Activated T-helper 17 cell treated with anti-CD3 and anti-CD28 coated beads, Interleukin-2, amount 50 U/mL, for 72 hours (primary cell): ENCODE measurements at regions not wholly inside any gene's neighbourhood (a gene's known extent, or its start where the extent isn't known, plus 50 kb on each side); places are given as distances from the start of the nearest gene placed in this dataset.
"Not testable (repeated sequence)": the region's sequence is repeated elsewhere in the genome, so short reads cannot be mapped to it uniquely, and the experiment has no call there.

ENCODE experiments used
- ATAC-seq: fragments of 150-1000 bp; cut with Tn5 transposase; replicated peaks from 2 replicates; pipeline ENCODE4 v1.10.0; 2021; ENCODE audit warnings: mild to moderate bottlenecking, moderate library complexity
- H3K27ac Mint-ChIP-seq: one replicate; pipeline ENCODE4 v1.8.0; 2022; ENCODE audit warnings: mixed read lengths
- H3K27me3 Mint-ChIP-seq: one replicate; pipeline ENCODE4 v1.8.0; 2022; ENCODE audit warnings: mixed read lengths
- H3K36me3 Mint-ChIP-seq: one replicate; pipeline ENCODE4 v1.8.0; 2022; ENCODE audit warnings: low read depth, mild to moderate bottlenecking, mixed read lengths
- H3K4me1 Mint-ChIP-seq: one replicate; pipeline ENCODE4 v1.8.0; 2022; ENCODE audit warnings: mixed read lengths
- H3K4me3 Mint-ChIP-seq: one replicate; pipeline ENCODE4 v1.8.0; 2022; ENCODE audit warnings: mild to moderate bottlenecking, mixed read lengths
- H3K9me3 Mint-ChIP-seq: one replicate; pipeline ENCODE4 v1.8.0; 2022; ENCODE audit warnings: mixed read lengths

DNA sequence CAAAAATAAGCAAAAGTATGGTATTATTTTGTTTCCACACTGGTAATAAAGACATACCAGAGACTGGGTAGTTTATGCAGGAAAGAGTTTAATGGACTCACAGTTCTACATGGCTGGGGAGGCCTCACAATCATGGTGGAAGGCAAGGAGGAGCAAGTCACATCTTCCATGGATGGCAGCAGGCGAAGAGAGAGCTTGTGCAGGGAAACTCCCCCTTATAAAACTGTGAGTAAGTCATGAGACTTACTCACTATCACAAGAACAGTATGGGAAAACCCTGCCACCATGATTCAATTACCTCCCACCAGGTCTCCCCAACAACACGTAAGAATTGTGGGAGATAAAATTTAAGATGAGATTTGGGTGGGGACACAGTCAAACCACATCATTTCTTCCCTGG, 1283.2 kb upstream of the TMEM132C start:
- not testable (repeated sequence) for H3K36me3 Mint-ChIP-seq, H3K9me3 Mint-ChIP-seq, H3K27me3 Mint-ChIP-seq, H3K27ac Mint-ChIP-seq, H3K4me3 Mint-ChIP-seq, H3K4me1 Mint-ChIP-seq
- peak; percentile 59 for ATAC-seq

DNA sequence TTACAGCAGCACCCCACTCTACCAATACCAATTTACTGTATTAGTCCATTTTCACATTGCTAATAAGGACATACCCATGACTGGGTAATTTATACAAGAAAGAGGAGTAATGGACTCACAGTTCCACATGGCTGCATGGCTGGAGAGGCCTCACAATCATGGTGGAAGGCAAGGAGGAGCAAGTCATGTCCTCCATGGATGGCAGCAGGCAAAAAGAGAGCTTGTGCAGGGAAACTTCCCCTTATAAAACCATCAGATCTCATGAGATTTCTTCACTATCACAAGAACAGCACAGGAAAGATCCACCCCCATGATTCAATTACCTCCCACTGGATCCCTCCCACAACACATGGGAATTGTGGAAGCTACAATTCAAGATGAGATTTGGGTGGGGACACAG, 1281.3 kb upstream of the TMEM132C start:
- not testable (repeated sequence) for H3K4me1 Mint-ChIP-seq

DNA sequence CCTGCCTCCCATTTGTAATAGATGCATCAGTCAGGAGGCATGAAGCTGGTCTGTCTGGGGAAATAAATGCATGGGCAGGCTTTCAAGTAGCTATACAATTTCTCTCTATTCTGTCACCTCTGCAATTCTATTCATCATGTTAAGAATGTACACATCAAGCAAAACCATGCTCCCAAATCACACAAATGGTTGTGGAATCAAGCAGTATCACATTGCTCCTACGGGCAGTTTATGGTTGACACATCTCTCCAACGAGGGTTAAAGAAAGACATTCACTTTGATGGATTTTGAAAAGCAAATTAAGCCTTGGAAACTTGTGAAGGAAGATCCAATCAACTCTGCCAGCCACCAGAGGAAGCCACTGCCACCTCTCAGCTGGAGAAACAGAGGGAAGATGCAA, 1277.4 kb upstream of the TMEM132C start:
- Mint-ChIP-seq H3K4me1 (no peaks in the 10 kb centered on the region), H3K27ac (no peak overlapping the region), H3K9me3 (no peaks in the 10 kb centered on the region), H3K36me3 (no peaks in the 10 kb centered on the region), H3K4me3 (no peak overlapping the region), H3K27me3 (peaks cover 3% of the 10 kb centered on the region)
- no peak for ATAC-seq

More for the DNA sequence above, 1281.3 kb upstream of the TMEM132C start:
- not testable (repeated sequence) for H3K27me3 Mint-ChIP-seq, ATAC-seq, H3K4me3 Mint-ChIP-seq, H3K36me3 Mint-ChIP-seq, H3K9me3 Mint-ChIP-seq, H3K27ac Mint-ChIP-seq

DNA sequence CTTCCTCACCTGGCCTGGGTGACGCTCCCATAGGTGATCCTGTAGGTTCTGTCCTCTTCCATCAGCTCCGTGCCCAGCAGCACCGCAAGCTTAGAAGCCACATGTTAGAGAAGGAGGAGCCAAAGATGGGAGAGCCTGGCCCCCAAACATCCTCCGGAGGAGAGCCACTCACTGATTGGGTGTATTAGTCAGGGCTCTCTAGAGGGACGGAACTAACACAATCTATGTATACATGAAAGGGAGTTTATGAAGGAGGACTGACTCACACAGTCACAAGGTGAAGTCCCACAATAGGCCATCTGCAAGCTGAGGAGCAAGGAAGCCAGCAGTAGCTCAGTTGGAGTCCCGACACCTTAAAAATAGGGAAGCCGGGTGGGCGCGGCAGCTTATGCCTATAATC, 1273.1 kb upstream of the TMEM132C start:
- no peak for ATAC-seq

DNA sequence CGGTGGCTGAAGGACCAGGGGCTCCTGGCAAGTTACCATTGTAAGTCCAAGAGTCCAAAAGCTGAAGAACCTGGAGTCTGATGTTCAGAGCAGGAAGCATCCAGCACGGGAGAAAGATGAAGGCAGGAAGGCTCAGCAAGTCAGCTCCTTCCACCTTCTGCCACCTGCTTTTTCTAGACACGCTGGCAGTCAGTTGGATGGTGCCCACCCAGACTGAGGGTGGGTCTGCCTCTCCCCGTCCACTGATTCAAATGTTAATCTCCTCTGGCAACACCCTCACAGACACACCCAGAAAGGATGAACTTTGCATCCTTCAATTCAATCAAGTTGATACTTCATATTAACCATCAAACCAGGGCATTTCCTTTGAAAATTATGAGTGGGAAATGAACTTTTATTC, 1272.4 kb upstream of the TMEM132C start:
- H3K4me1 Mint-ChIP-seq: no peaks in the 10 kb centered on the region
- no peaks in the 10 kb centered on the region for H3K36me3 Mint-ChIP-seq
- no peaks in the 10 kb centered on the region for H3K9me3 Mint-ChIP-seq
- H3K27me3 Mint-ChIP-seq: peaks cover 6% of the 10 kb centered on the region
- no peak for ATAC-seq
- no peak overlapping the region for H3K4me3 Mint-ChIP-seq
- no peak overlapping the region for H3K27ac Mint-ChIP-seq

More for the DNA sequence above, 1273.1 kb upstream of the TMEM132C start:
- no peaks in the 10 kb centered on the region for H3K9me3 Mint-ChIP-seq
- no peaks in the 10 kb centered on the region for H3K4me1 Mint-ChIP-seq
- no peak overlapping the region for H3K4me3 Mint-ChIP-seq
- H3K36me3 Mint-ChIP-seq: no peaks in the 10 kb centered on the region
- H3K27ac Mint-ChIP-seq: no peak overlapping the region
- H3K27me3 Mint-ChIP-seq: peaks cover 3% of the 10 kb centered on the region

DNA sequence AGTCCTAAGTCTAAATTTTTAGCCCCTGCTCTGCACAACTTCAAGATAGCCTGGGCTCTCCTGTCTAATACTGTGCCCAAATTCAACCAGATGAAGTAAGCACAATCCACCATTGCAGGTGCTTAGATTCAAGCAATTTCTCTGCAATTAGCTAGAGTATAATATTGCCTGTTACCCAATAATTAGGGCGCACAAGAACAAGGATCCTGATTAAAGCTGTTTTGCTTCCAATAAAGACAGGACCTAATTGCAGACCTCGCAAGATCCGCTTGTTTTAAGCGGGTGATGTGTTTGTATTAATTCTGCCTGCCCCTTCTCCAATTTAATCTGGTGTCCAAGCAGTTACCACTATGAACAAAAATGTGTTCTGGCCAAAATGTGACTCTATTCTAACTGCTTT, 1268.9 kb upstream of the TMEM132C start:
- H3K27me3 Mint-ChIP-seq: peaks cover 4% of the 10 kb centered on the region
- no peaks in the 10 kb centered on the region for H3K9me3 Mint-ChIP-seq
- H3K4me3 Mint-ChIP-seq: no peak overlapping the region
- H3K36me3 Mint-ChIP-seq: no peaks in the 10 kb centered on the region
- no peak for ATAC-seq
- no peaks in the 10 kb centered on the region for H3K4me1 Mint-ChIP-seq
- H3K27ac Mint-ChIP-seq: no peak overlapping the region

DNA sequence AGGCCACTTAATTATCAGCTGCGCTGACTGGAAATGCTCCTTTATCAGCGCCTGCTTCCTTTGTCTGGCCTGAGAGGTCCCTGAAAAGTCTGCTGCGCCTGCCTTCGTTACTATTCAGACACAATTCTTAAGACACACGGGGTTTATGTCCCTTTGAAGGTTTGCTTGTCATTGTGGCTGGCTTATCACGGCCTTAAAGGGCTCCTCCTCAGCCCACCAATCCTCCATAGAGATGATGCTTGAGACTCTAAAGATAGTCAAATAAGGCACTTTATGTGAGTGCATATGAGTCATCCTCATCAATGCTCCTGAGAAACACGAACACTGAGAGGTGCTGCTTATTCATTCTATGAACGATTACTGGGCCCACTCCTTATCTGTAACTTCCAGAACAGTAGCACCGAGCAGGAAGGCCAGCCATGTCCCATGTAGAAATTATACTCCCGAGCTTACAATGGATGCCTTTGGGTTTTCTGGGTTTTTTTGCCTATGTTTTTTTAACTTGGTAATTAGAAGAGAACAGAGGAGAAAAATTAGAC, 1268.2 kb upstream of the TMEM132C start:
- Mint-ChIP-seq H3K27ac (no peak overlapping the region), H3K27me3 (peaks cover 4% of the 10 kb centered on the region), H3K36me3 (no peaks in the 10 kb centered on the region), H3K4me1 (no peaks in the 10 kb centered on the region), H3K9me3 (no peaks in the 10 kb centered on the region), H3K4me3 (no peak overlapping the region)
- peak; percentile 81 for ATAC-seq

DNA sequence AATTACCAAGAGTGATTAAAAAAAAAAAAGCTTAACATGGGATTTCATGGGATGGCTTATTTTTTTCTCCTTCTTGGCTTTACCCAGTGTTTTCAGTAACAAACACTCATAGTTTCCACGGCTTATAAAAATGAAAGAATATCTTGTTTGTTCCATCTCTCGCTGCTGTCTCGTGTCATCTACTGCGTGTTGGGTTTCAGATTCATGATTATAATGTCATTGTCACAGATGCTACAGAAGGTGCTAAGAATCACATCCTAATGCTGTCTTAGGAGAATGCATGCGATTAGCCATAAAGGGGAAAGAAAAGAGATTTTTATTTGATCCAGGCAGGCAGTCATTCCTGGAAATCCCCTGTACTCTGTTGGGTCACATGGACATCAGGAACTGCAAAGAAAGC, 1267.6 kb upstream of the TMEM132C start:
- Mint-ChIP-seq H3K4me3 (no peak overlapping the region), H3K36me3 (no peaks in the 10 kb centered on the region), H3K27me3 (peaks cover 4% of the 10 kb centered on the region), H3K27ac (no peak overlapping the region), H3K9me3 (no peaks in the 10 kb centered on the region), H3K4me1 (no peaks in the 10 kb centered on the region)
- peak; percentile 47 for ATAC-seq

DNA sequence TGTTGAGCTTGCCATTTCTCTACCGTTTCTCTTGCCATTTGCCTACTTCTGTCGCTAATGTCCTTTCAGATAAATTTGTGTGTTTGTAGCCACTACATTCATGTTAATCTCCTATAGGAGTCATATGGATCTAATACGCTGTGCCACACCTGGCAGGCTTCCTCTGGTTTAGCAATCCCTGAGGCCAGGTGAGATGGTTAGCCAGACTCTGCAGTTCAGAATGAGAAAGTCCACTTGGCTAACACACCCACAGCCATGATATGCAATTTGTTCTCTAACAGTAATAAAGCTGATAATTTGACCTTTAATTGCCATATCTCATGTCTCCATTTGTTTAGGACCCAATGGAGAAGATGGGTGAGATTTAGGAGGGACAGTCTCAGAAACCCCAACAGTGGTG, 1261.6 kb upstream of the TMEM132C start:
- no peak for ATAC-seq
- H3K4me3 Mint-ChIP-seq: no peak overlapping the region

DNA sequence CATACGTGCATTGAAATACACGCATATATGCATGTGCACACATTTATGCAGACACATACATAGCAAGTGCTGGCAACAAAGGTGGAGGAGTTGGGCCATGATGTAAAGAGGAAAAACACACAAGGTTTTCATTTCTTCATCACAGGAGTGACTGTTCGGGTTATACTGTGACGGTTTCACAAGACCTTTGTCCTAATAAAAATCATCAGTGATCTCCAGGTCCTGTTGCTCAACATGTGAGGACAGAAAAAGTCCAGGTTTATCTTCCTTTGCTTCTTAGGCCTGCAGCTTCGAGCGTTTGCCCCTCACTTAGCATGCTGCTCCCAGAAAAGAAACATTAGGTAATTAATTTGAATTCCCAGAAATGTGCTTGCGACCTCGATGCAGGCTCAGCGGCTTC, 1260.0 kb upstream of the TMEM132C start:
- H3K36me3 Mint-ChIP-seq: no peaks in the 10 kb centered on the region
- no peaks in the 10 kb centered on the region for H3K4me1 Mint-ChIP-seq
- no peaks in the 10 kb centered on the region for H3K9me3 Mint-ChIP-seq
- H3K27ac Mint-ChIP-seq: no peak overlapping the region
- peaks cover 12% of the 10 kb centered on the region for H3K27me3 Mint-ChIP-seq
- ATAC-seq: no peak
- no peak overlapping the region for H3K4me3 Mint-ChIP-seq

More for the DNA sequence above, 1261.6 kb upstream of the TMEM132C start:
- no peak overlapping the region for H3K27ac Mint-ChIP-seq
- H3K27me3 Mint-ChIP-seq: peaks cover 6% of the 10 kb centered on the region
- no peaks in the 10 kb centered on the region for H3K9me3 Mint-ChIP-seq
- no peaks in the 10 kb centered on the region for H3K4me1 Mint-ChIP-seq
- H3K36me3 Mint-ChIP-seq: no peaks in the 10 kb centered on the region

DNA sequence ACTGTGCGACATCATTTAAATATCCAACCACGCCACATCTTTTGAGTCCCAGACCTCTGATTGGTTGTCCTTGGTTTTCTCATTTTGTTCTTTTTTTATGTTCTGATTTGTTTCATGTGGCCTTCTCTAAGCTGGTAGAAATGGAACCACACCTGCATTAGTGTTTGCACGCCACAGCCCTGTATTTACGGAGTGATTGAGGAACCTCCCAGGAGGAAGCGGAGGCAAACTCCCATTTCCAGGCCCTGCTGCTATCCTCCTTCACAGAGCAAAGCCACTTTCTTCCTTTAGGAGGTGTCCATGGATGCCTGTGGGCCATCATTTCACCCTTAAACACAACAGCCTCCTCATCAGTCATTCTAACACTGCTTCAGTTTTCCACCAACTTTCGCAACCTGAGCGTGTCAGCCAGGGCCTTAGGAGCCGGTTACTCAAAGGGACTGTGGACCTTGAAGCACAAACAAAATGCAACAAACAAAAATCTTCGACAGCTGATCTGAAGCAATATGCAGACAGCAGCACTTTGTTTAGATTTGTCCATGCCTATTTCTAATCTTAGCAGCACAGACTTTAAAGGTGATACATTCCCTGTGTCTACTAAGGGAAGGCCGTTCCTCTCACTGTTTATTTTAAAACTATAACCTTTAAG, 1258.1 kb upstream of the TMEM132C start:
- Mint-ChIP-seq H3K27me3 (peaks cover 21% of the 10 kb centered on the region), H3K4me3 (no peak overlapping the region), H3K36me3 (no peaks in the 10 kb centered on the region), H3K9me3 (no peaks in the 10 kb centered on the region), H3K27ac (no peak overlapping the region), H3K4me1 (no peaks in the 10 kb centered on the region)
- ATAC-seq: no peak

DNA sequence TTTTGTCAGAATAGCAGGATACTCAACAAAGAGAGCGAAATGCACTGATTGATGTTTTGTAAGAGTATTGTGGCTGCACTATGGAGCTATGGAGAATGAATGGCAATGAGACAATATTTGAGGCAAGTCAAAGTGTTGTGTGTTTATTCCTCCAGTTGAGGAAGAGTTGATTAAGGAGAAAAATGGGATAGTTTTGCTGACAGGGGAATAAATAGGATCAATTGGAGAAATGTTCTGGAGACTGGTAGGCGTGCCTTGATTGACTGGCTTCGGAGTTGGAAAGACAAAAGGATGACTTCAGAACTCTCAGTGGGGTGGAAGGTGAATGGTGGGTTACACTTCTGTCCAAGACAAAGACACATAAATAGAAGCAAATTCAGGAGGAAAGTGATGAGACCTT, 1254.9 kb upstream of the TMEM132C start:
- Mint-ChIP-seq H3K9me3 (no peaks in the 10 kb centered on the region), H3K4me3 (no peak overlapping the region), H3K27me3 (peaks cover 15% of the 10 kb centered on the region), H3K4me1 (no peaks in the 10 kb centered on the region), H3K36me3 (no peaks in the 10 kb centered on the region), H3K27ac (no peak overlapping the region)
- ATAC-seq: no peak

DNA sequence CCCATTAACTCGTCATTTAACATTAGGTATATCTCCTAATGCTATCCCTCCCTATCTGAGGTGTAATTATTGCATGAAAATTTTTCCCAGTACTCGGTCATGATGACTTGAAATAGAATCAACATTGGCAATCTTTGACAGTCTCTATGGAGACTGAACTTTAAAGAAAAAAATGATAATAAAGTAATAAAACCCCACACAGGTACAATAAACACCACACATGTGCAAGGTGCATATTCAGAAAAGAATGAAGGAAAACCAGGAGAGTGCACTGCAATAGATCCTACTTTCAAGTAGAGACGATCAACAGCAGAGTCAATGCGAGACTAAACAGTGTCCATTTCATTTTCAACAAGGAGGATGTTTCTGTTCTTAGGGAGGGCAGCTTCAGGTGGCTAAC, 1253.8 kb upstream of the TMEM132C start:
- no peak overlapping the region for H3K27ac Mint-ChIP-seq
- no peaks in the 10 kb centered on the region for H3K4me1 Mint-ChIP-seq
- H3K27me3 Mint-ChIP-seq: peaks cover 15% of the 10 kb centered on the region
- H3K4me3 Mint-ChIP-seq: no peak overlapping the region
- H3K9me3 Mint-ChIP-seq: no peaks in the 10 kb centered on the region
- no peaks in the 10 kb centered on the region for H3K36me3 Mint-ChIP-seq
- no peak for ATAC-seq

DNA sequence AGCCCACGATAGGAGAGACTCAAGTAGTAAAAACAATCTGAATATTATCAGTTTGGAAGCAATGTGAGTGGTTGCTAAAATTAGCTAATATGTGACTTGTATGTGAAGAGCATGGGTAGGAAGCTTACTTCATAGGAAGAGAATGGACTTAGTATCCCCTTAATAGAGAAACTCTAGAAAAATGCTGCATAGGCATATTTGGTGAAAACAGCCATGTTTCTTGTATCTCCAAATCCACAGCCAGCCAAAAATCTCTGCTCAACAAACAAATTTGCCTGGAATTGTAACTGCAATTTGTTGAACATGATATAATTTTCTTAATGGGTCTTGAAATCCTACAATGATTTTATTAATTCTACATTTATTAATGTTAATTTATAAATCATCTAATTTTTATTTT, 1252.9 kb upstream of the TMEM132C start:
- Mint-ChIP-seq H3K4me3 (no peak overlapping the region), H3K36me3 (no peaks in the 10 kb centered on the region), H3K27me3 (peaks cover 15% of the 10 kb centered on the region), H3K27ac (no peak overlapping the region), H3K4me1 (no peaks in the 10 kb centered on the region), H3K9me3 (no peaks in the 10 kb centered on the region)
- ATAC-seq: no peak

DNA sequence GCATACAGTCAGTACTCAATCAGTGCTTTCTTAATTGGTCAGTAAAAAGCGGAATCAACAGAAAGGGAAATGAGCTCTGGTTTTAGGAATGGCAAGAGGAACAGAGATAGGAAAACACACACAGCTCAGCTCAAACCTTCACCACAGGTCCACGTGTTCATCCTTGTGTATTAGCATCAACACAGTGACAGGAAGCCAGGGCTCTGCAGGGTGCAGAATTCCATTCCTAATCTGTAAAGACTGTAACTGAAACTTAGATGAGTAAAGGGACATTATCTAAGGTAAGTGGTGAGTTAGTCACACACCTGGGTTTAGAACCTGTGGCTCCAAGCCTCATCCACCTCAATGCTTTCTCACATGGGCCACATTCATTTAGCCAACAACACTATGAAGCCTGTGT, 1242.2 kb upstream of the TMEM132C start:
- Mint-ChIP-seq H3K27ac (no peak overlapping the region), H3K4me3 (no peak overlapping the region), H3K36me3 (no peaks in the 10 kb centered on the region), H3K9me3 (no peaks in the 10 kb centered on the region), H3K27me3 (peaks cover 18% of the 10 kb centered on the region), H3K4me1 (no peaks in the 10 kb centered on the region)
- no peak for ATAC-seq

DNA sequence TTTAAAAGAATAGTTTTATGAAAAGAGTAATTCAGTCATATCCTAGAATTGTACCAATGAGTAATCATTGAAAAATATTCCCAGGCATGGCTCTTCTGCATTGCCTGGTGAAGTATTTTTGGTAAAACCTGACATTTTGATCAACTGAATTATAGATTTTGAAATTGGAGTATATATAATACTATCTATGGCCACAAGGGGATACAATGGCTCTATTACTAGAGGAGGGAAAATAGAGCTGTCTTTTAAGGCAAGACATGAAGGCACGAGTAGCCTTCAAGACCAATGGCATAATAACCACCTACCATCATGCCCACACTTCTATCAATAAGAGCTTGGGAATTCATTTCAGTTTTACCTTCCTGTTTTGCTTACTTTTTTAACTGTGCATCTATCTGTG, 1241.4 kb upstream of the TMEM132C start:
- ATAC-seq: no peak
- H3K27ac Mint-ChIP-seq: no peak overlapping the region
- no peaks in the 10 kb centered on the region for H3K4me1 Mint-ChIP-seq
- peaks cover 23% of the 10 kb centered on the region for H3K27me3 Mint-ChIP-seq
- no peaks in the 10 kb centered on the region for H3K36me3 Mint-ChIP-seq
- H3K9me3 Mint-ChIP-seq: no peaks in the 10 kb centered on the region
- no peak overlapping the region for H3K4me3 Mint-ChIP-seq
